Peyer's patch (tissue), 4 donors: ENCODE measurements at regions not wholly inside any gene's neighbourhood (a gene's known extent, or its start where the extent isn't known, plus 50 kb on each side); places are given as distances from the start of the nearest gene placed in this dataset.

Experiments used
- DNase-seq, 3 donors: peaks; one replicate each; pipeline ENCODE4 v3.0.0-alpha.2; 2017 to 2019
- H3K27ac ChIP-seq, 4 donors: fragments of 200-600 bp; sonication (generic); one replicate each; pipeline ENCODE4 v1.5.1; 2016 to 2019
- H3K27me3 ChIP-seq, 2 donors: fragments of 200-600 bp; sonication (generic); one replicate each; pipeline ENCODE4 v1.5.1; 2019
- H3K36me3 ChIP-seq, 3 donors: fragments of 200-600 bp; sonication (generic); one replicate each; pipeline ENCODE4 v1.5.1; 2016 to 2019
- H3K4me1 ChIP-seq, 4 donors: fragments of 200-600 bp; sonication (generic); one replicate each; pipeline ENCODE4 v1.5.1; 2016 to 2019
- H3K4me3 ChIP-seq, 4 donors: fragments of 200-600 bp; sonication (generic); 1 replicate in 3 of 4; 2 replicates in 1 of 4; pipeline ENCODE4 v1.5.1; 2016 to 2019; ENCODE audit warnings: mild to moderate bottlenecking in 1 of 4
- H3K9me3 ChIP-seq, 4 donors: fragments of 200-600 bp; sonication (generic); one replicate each; pipeline ENCODE4 v1.5.1; 2016 to 2019; ENCODE audit warnings: mild to moderate bottlenecking in 1 of 4
- POLR2A ChIP-seq, 2 donors: fragments of 450-650 bp; IDR thresholded peaks; one replicate each; pipeline ENCODE4 v1.5.1; 2017; ENCODE audit warnings: antibody characterized with exemption in 2 of 2, mild to moderate bottlenecking in 2 of 2, moderate library complexity in 2 of 2
- TF ChIP-seq, protein P1 (sequence below), 6 experiments: fragments of 450-650 bp in 4 of 6; fragments of 200-600 bp in 2 of 6; sonication (generic) in 1 of 6; IDR thresholded peaks; one replicate each; pipeline ENCODE4 v1.5.1; 2017 to 2019; ENCODE audit warnings: antibody characterized with exemption in 6 of 6, mild to moderate bottlenecking in 3 of 6, moderate library complexity in 1 of 6

- Histone ChIP-seq H3K27ac (no peak overlapping the region), H3K9me3 (no peaks in the 10 kb centered on the region), H3K4me3 (no peak overlapping the region), H3K36me3 (no peaks in the 10 kb centered on the region), H3K4me1 (no peaks in the 10 kb centered on the region), H3K27me3 (no peaks in the 10 kb centered on the region)
- no peak for TF ChIP-seq POLR2A (IDR thresholded peaks at IDR 0.05)
- TF ChIP-seq, protein P1, sequence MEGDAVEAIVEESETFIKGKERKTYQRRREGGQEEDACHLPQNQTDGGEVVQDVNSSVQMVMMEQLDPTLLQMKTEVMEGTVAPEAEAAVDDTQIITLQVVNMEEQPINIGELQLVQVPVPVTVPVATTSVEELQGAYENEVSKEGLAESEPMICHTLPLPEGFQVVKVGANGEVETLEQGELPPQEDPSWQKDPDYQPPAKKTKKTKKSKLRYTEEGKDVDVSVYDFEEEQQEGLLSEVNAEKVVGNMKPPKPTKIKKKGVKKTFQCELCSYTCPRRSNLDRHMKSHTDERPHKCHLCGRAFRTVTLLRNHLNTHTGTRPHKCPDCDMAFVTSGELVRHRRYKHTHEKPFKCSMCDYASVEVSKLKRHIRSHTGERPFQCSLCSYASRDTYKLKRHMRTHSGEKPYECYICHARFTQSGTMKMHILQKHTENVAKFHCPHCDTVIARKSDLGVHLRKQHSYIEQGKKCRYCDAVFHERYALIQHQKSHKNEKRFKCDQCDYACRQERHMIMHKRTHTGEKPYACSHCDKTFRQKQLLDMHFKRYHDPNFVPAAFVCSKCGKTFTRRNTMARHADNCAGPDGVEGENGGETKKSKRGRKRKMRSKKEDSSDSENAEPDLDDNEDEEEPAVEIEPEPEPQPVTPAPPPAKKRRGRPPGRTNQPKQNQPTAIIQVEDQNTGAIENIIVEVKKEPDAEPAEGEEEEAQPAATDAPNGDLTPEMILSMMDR (IDR thresholded peaks at IDR 0.05) = no peak
- no peak for DNase-seq
Measured at GRCh38 chr10:47101196-47101595, 190.0 kb downstream of the PTPN20 start.

DNA sequence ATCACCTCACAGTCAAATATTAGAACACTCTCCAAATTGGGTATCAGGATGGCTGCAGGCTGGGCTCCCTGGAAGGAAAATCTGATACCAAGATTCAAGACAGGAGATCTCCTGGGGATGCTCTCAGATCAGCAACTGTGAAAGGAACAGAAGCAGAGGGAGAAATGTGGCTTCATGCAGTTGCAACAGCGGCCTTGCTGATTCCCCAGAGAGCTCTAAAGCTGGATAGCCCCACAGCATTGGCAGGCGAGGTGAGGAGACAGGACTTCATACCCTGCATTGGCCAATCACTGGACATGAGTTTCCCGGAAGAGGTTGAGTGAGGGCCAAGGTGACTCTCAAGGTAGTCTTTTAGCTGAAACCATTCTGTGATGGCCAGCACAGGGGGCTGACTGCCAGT, 190.6 kb downstream of the PTPN20 start:
- Histone ChIP-seq H3K9me3 (no peaks in the 10 kb centered on the region), H3K27ac (no peak overlapping the region), H3K4me1 (no peaks in the 10 kb centered on the region), H3K36me3 (no peaks in the 10 kb centered on the region), H3K27me3 (no peaks in the 10 kb centered on the region), H3K4me3 (no peak overlapping the region)
- no peak for TF ChIP-seq POLR2A (IDR thresholded peaks at IDR 0.05)
- TF ChIP-seq, protein P1 (IDR thresholded peaks at IDR 0.05) = no peak
- no peak for DNase-seq

GRCh38 chr10:47104151-47104605, 192.9 kb downstream of the PTPN20 start:
- Histone ChIP-seq H3K27ac (no peak overlapping the region), H3K4me3 (no peak overlapping the region), H3K27me3 (no peaks in the 10 kb centered on the region), H3K9me3 (no peaks in the 10 kb centered on the region), H3K4me1 (no peaks in the 10 kb centered on the region), H3K36me3 (no peaks in the 10 kb centered on the region)
- DNase-seq = no peak
- TF ChIP-seq, protein P1 (IDR thresholded peaks at IDR 0.05) = no peak
- no peak for TF ChIP-seq POLR2A (IDR thresholded peaks at IDR 0.05)

GRCh38 chr10:47104786-47105385, 193.7 kb downstream of the PTPN20 start:
- Histone ChIP-seq H3K27ac (no peak overlapping the region), H3K4me1 (no peaks in the 10 kb centered on the region), H3K36me3 (no peaks in the 10 kb centered on the region), H3K9me3 (no peaks in the 10 kb centered on the region), H3K4me3 (no peak overlapping the region), H3K27me3 (no peaks in the 10 kb centered on the region)
- no peak for DNase-seq
- TF ChIP-seq, protein P1 (IDR thresholded peaks at IDR 0.05) = no peak
- TF ChIP-seq POLR2A (IDR thresholded peaks at IDR 0.05) = no peak

DNA sequence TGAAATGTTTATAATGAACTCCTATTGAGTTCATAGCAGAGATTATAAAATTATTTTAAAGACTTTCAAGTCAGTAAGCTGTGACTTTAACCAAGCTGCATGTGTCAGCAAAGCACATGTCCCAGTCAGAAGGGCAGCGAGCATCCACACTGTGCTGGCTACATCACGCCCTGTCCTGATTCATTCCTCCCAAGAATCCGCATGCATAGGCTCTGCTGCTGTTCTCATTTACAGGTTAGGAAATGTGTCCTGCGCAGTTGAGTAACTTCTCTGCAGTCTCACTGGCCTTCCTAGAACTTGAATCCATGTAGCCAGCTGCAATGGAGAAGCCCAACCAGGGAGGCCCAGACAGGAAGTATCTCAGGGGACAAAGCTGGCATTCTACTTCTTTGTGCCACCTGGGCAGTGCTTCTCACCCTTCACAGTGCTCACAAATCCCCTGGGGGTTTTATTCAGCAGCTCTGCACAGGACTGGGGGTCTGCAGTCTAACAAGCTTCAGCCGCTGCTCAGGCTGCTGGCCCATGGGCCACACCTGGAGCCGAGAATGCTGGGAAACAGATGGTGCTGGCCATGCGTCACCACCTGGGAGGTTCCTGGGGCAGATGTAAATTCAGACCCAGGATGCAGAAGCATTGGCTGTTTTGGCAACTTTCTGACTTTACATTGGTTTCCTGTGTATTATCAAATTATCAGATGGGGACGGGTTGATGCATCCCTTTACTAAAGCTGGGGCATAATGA, 192.8 kb upstream of the GDF10 start:
- no peaks in the 10 kb centered on the region for H3K27me3 ChIP-seq

More for the DNA sequence above, 192.8 kb upstream of the GDF10 start:
- Histone ChIP-seq H3K27ac (no peak overlapping the region), H3K36me3 (no peaks in the 10 kb centered on the region), H3K4me1 (no peaks in the 10 kb centered on the region), H3K4me3 (no peak overlapping the region), H3K9me3 (no peaks in the 10 kb centered on the region)
- no peak for TF ChIP-seq POLR2A (IDR thresholded peaks at IDR 0.05)
- TF ChIP-seq, protein P1 (IDR thresholded peaks at IDR 0.05) = no peak
- DNase-seq = no peak
